Pancreas (tissue), 10 donors: ENCODE measurements at regions not wholly inside any gene's neighbourhood (a gene's known extent, or its start where the extent isn't known, plus 50 kb on each side); places are given as distances from the start of the nearest gene placed in this dataset.

Source experiments
- ATAC-seq, 4 donors: fragments of 200-7000 bp; cut with Tn5 transposase; one replicate each; pipeline versions ENCODE4 v1.8.0 to v1.9.1; 2020; ENCODE audit warnings: mild to moderate bottlenecking in 4 of 4, moderate library complexity in 4 of 4
- DNase-seq, 6 donors: peaks; one replicate each; pipeline ENCODE4 v3.0.0-alpha.2; 2020
- FAIRE-seq: peaks from 2 replicates; lab custom pipeline; 2012; peaks lifted over from hg19 to GRCh38; lab: Jason Lieb, UNC
- H3K27ac ChIP-seq, 4 donors: fragments of 200-600 bp; sonication (generic); 1 replicate in 3 of 4; 2 replicates in 1 of 4; pipeline versions ENCODE4 v1.5.0 to v1.8.0; 2020
- H3K27me3 ChIP-seq, 4 donors: fragments of 200-600 bp; one replicate each; pipeline ENCODE4 v1.8.0; 2021
- H3K36me3 ChIP-seq, 3 donors: fragments of 200-600 bp; sonication (generic) in 1 of 3; one replicate each; pipeline versions ENCODE4 v1.5.0 to v1.8.0; 2020 to 2021
- H3K4me1 ChIP-seq, 3 donors: fragments of 200-600 bp; one replicate each; pipeline ENCODE4 v1.8.0; 2021
- H3K4me3 ChIP-seq, 4 donors: fragments of 200-600 bp; sonication (generic) in 2 of 4; one replicate each; pipeline versions ENCODE4 v1.5.0 to v1.8.0; 2020 to 2021
- H3K9me3 ChIP-seq, 4 donors: fragments of 200-600 bp; one replicate each; pipeline ENCODE4 v1.8.0; 2021
- WGBS, 2 donors: extraction: QIAGEN DNeasy Blood & Tissue Kit; methylation state at CpG; one replicate each; pipeline ENCODE4 v1.1.7; 2013; 5-methylcytosine and 5-hydroxymethylcytosine counted together
- intact Hi-C, 3 donors: fragments of 100-400 bp; cut with DNase I; formaldehyde crosslinking; loops; one replicate each; pipeline versions ENCODE4 v1.11.1 to v1.14.2; 2022
- TF ChIP-seq, protein P1 (sequence below), 4 donors: fragments of 200-600 bp; sonication (generic) in 3 of 4; IDR thresholded peaks; one replicate each; pipeline versions ENCODE4 v1.5.0 to v1.8.0; 2021; ENCODE audit warnings: antibody characterized with exemption in 4 of 4
- donor health status: healthy with polysubstance abuse.
- donor health status: DM: no; HTN: no; CAD: no; lungs with moderate emphysema.
- donor health status: DM: no; HTN: no; CAD: no.
- donor health status: control.
- donor health status: control.
- donor health status: Bipolar disorder and iron deficiency.
- donor health status: DM: yes; HTN: yes; CAD: no.
- donor health status: DM: no; HTN: no; CAD: no.
- donor health status: DM: no; HTN: no; CAD: no.
- donor health status: DM: yes; HTN: yes; CAD: no.

DNA sequence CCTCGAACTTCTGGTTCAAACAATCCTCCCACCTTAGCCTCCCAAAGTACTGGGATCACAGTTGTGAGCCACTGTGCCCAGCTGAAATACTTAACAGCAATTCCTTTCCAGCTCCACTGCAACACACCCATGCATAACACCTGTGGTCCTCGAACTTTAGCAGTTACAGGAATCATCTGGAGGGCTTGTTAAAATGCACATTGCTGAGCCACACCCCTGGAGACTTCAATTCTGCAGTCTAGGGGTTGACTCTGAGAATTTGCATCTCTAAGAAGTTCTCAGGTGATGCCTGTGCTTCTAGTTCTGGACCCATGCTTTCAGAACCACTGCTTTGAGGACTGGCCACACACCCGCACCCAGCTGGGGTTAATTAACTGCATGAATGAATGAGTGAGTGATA lies 53.1 kb upstream of the UBL3 start:
- H3K27ac ChIP-seq = no peak overlapping the region
- TF ChIP-seq, protein P1, sequence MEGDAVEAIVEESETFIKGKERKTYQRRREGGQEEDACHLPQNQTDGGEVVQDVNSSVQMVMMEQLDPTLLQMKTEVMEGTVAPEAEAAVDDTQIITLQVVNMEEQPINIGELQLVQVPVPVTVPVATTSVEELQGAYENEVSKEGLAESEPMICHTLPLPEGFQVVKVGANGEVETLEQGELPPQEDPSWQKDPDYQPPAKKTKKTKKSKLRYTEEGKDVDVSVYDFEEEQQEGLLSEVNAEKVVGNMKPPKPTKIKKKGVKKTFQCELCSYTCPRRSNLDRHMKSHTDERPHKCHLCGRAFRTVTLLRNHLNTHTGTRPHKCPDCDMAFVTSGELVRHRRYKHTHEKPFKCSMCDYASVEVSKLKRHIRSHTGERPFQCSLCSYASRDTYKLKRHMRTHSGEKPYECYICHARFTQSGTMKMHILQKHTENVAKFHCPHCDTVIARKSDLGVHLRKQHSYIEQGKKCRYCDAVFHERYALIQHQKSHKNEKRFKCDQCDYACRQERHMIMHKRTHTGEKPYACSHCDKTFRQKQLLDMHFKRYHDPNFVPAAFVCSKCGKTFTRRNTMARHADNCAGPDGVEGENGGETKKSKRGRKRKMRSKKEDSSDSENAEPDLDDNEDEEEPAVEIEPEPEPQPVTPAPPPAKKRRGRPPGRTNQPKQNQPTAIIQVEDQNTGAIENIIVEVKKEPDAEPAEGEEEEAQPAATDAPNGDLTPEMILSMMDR (IDR thresholded peaks at IDR 0.05) = no peak
- H3K4me3 ChIP-seq = no peak overlapping the region
- no peak for FAIRE-seq
- peaks cover 3 to 9% (median 4%) of the 10 kb centered on the region in 3 donors for H3K4me1 ChIP-seq
- intact Hi-C loops = no loop called here
- H3K27me3 ChIP-seq = no peaks in the 10 kb centered on the region
- no peak for ATAC-seq
- H3K9me3 ChIP-seq = no peaks in the 10 kb centered on the region
- no peaks in the 10 kb centered on the region for H3K36me3 ChIP-seq
- WGBS, 2 donors = 72 to 82% methylated on average over 3 of the region's 3 CpGs
- no peak for DNase-seq

DNA sequence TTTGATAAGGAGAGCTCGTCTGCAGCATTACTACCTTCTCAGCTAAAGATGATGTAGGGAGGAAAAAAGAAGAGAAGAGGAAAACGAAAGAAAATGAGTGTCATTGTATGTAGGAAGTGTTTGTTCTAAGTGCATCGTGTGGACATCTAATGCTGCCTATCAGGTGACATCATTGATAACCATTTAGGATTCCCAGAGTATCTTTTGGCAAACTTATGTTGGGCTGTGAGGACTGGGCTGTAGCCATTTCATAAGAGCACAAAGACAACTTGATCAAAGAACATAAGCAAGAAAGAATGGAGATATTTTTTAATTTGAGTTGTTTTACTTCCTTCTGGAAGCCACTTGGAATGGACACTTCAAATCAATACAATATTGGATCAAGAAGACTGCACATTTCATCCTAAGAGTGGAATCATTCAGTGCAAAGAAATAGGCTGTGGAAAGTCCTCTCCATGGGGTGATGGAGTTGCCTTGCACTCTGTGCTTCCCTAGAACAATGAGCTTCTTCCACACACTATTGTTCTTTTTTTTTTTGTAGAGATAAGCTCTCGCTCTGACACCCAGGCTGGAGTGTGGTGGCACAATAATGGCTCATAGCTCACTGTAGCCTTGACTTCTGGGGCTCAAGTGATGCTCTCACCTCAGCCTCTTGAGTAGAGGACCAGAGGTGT lies 52.4 kb upstream of the UBL3 start:
- H3K27ac ChIP-seq = no peak overlapping the region
- FAIRE-seq (no peak), DNase-seq (no peak), ATAC-seq (no peak)
- no peaks in the 10 kb centered on the region for H3K27me3 ChIP-seq
- TF ChIP-seq, protein P1 (IDR thresholded peaks at IDR 0.05) = no peak
- H3K9me3 ChIP-seq = no peaks in the 10 kb centered on the region
- H3K4me3 ChIP-seq = no peak overlapping the region
- H3K4me1 ChIP-seq = peaks cover 3 to 9% (median 4%) of the 10 kb centered on the region in 3 donors
- intact Hi-C loops = no loop called here
- no peaks in the 10 kb centered on the region for H3K36me3 ChIP-seq
- WGBS, 2 donors = 47 to 48% methylated on average over 4 of the region's 4 CpGs

GRCh38 chr13:29901710-29902631 lies 51.6 kb upstream of the UBL3 start:
- Histone ChIP-seq H3K9me3 (no peaks in the 10 kb centered on the region), H3K4me1 (peaks cover 3 to 9% (median 4%) of the 10 kb centered on the region in 3 donors), H3K27ac (no peak overlapping the region), H3K27me3 (no peaks in the 10 kb centered on the region), H3K36me3 (no peaks in the 10 kb centered on the region), H3K4me3 (no peak overlapping the region)
- intact Hi-C loops = no loop called here
- peak in 1 of 6 donors; percentile 33 for DNase-seq
- ATAC-seq = peak in 3 of 4 donors; percentile 29 to 65 (median 51)
- TF ChIP-seq, protein P1 (IDR thresholded peaks at IDR 0.05) = no peak
- 44 to 47% methylated on average over 11 of the region's 11 CpGs for WGBS, 2 donors
- no peak for FAIRE-seq
